ENCODE measurements at regions not wholly inside any gene's neighbourhood (a gene's known extent, or its start where the extent isn't known, plus 50 kb on each side); places are given as distances from the start of the nearest gene placed in this dataset.

GRCh38 chr5:20649966-20650365, 662.0 kb upstream of the CDH18 start:
- Histone ChIP-seq H3K9ac (ENCODE audit: low read length) (no peak overlapping the region), H3K4me1 (ENCODE audit: insufficient read depth, low read length) (no peaks in the 10 kb centered on the region), H3K4me2 (ENCODE audit: low read length) (no peak overlapping the region), H3K36me3 (ENCODE audit: insufficient read depth, low read length) (no peaks in the 10 kb centered on the region), H3K9me3 (ENCODE audit: insufficient read depth, low read depth, low read length) (no peaks in the 10 kb centered on the region), H2AFZ (ENCODE audit: low read depth, low read length) (no peak overlapping the region), H3K27ac (ENCODE audit: low read depth, low read length) (no peak overlapping the region), H3K27me3 (ENCODE audit: insufficient read depth, low read length) (no peaks in the 10 kb centered on the region), H4K20me1 (ENCODE audit: insufficient read depth, low read length) (no peaks in the 10 kb centered on the region), H3K79me2 (ENCODE audit: insufficient read depth, low read length) (no peaks in the 10 kb centered on the region), H3K4me3 (ENCODE audit: insufficient read depth, low read depth, low read length) (no peak overlapping the region)
- Mint-ChIP-seq H3K27me3 (ENCODE audit: low read depth, unreplicated experiment) (peaks cover 6% of the 10 kb centered on the region), H3K4me1 (ENCODE audit: low read depth, unreplicated experiment) (no peaks in the 10 kb centered on the region), H3K9me3 (ENCODE audit: unreplicated experiment) (peaks cover 12% of the 10 kb centered on the region), H3K4me3 (ENCODE audit: unreplicated experiment) (no peak overlapping the region), H3K36me3 (ENCODE audit: low read depth, unreplicated experiment) (no peaks in the 10 kb centered on the region), H3K27ac (ENCODE audit: unreplicated experiment) (no peak overlapping the region)
- FAIRE-seq = no peak
- DNase-seq (ENCODE audit: low read depth) = no peak
- TF ChIP-seq EZH2 (IDR thresholded peaks at IDR 0.05; ENCODE audit: insufficient read depth, low read length) = no peak
- no peak for TF ChIP-seq CTCF (IDR thresholded peaks at IDR 0.05; ENCODE audit: insufficient read depth, low read depth, low read length)

- Histone ChIP-seq H3K4me1 (ENCODE audit: insufficient read depth, low read length) (no peaks in the 10 kb centered on the region), H3K4me3 (ENCODE audit: insufficient read depth, low read depth, low read length) (no peak overlapping the region), H2AFZ (ENCODE audit: low read depth, low read length) (no peak overlapping the region), H3K27me3 (ENCODE audit: insufficient read depth, low read length) (no peaks in the 10 kb centered on the region), H3K79me2 (ENCODE audit: insufficient read depth, low read length) (no peaks in the 10 kb centered on the region), H3K4me2 (ENCODE audit: low read length) (no peak overlapping the region), H3K36me3 (ENCODE audit: insufficient read depth, low read length) (no peaks in the 10 kb centered on the region), H3K9ac (ENCODE audit: low read length) (no peak overlapping the region), H3K27ac (ENCODE audit: low read depth, low read length) (no peak overlapping the region), H4K20me1 (ENCODE audit: insufficient read depth, low read length) (no peaks in the 10 kb centered on the region), H3K9me3 (ENCODE audit: insufficient read depth, low read depth, low read length) (no peaks in the 10 kb centered on the region)
- peaks cover 6% of the 10 kb centered on the region for H3K27me3 Mint-ChIP-seq (ENCODE audit: low read depth, unreplicated experiment)
- no peak overlapping the region for H3K27ac Mint-ChIP-seq (ENCODE audit: unreplicated experiment)
- H3K4me3 Mint-ChIP-seq (ENCODE audit: unreplicated experiment) = no peak overlapping the region
- no peaks in the 10 kb centered on the region for H3K36me3 Mint-ChIP-seq (ENCODE audit: low read depth, unreplicated experiment)
- H3K4me1 Mint-ChIP-seq (ENCODE audit: low read depth, unreplicated experiment) = no peaks in the 10 kb centered on the region
- H3K9me3 Mint-ChIP-seq (ENCODE audit: unreplicated experiment) = peaks cover 12% of the 10 kb centered on the region
- no peak for TF ChIP-seq EZH2 (IDR thresholded peaks at IDR 0.05; ENCODE audit: insufficient read depth, low read length)
- no peak for TF ChIP-seq CTCF (IDR thresholded peaks at IDR 0.05; ENCODE audit: insufficient read depth, low read depth, low read length)
- DNase-seq (ENCODE audit: low read depth) = no peak
- FAIRE-seq = no peak
Observed at GRCh38 chr5:20648981-20649380, 661.0 kb upstream of the CDH18 start.

GRCh38 chr5:20636686-20637085, 648.7 kb upstream of the CDH18 start:
- TF ChIP-seq CTCF (IDR thresholded peaks at IDR 0.05; ENCODE audit: insufficient read depth, low read depth, low read length) (no peak), EZH2 (IDR thresholded peaks at IDR 0.05; ENCODE audit: insufficient read depth, low read length) (no peak)
- no peaks in the 10 kb centered on the region for H3K36me3 Mint-ChIP-seq (ENCODE audit: low read depth, unreplicated experiment)
- no peaks in the 10 kb centered on the region for H3K27me3 Mint-ChIP-seq (ENCODE audit: low read depth, unreplicated experiment)
- no peak for DNase-seq (ENCODE audit: low read depth)
- H3K36me3 ChIP-seq (ENCODE audit: insufficient read depth, low read length) = no peaks in the 10 kb centered on the region
- no peak overlapping the region for H3K9ac ChIP-seq (ENCODE audit: low read length)
- H3K27ac Mint-ChIP-seq (ENCODE audit: unreplicated experiment) = no peak overlapping the region
- no peak overlapping the region for H2AFZ ChIP-seq (ENCODE audit: low read depth, low read length)
- H3K4me1 ChIP-seq (ENCODE audit: insufficient read depth, low read length) = no peaks in the 10 kb centered on the region
- FAIRE-seq = no peak
- no peaks in the 10 kb centered on the region for H3K79me2 ChIP-seq (ENCODE audit: insufficient read depth, low read length)
- no peaks in the 10 kb centered on the region for H3K9me3 Mint-ChIP-seq (ENCODE audit: unreplicated experiment)
- no peak overlapping the region for H3K4me2 ChIP-seq (ENCODE audit: low read length)
- no peak overlapping the region for H3K4me3 Mint-ChIP-seq (ENCODE audit: unreplicated experiment)
- no peak overlapping the region for H3K27ac ChIP-seq (ENCODE audit: low read depth, low read length)
- H3K9me3 ChIP-seq (ENCODE audit: insufficient read depth, low read depth, low read length) = no peaks in the 10 kb centered on the region
- no peaks in the 10 kb centered on the region for H3K4me1 Mint-ChIP-seq (ENCODE audit: low read depth, unreplicated experiment)
- no peaks in the 10 kb centered on the region for H3K27me3 ChIP-seq (ENCODE audit: insufficient read depth, low read length)
- H3K4me3 ChIP-seq (ENCODE audit: insufficient read depth, low read depth, low read length) = no peak overlapping the region
- no peaks in the 10 kb centered on the region for H4K20me1 ChIP-seq (ENCODE audit: insufficient read depth, low read length)
